Neural cell (in vitro differentiated cells): ENCODE measurements at regions not wholly inside any gene's neighbourhood (a gene's known extent, or its start where the extent isn't known, plus 50 kb on each side); places are given as distances from the start of the nearest gene placed in this dataset.

Experiments used
- H2AFZ ChIP-seq: fragments of 200-600, 300-800 bp; sonication (generic), shearing (Covaris generic); 2 replicates; pipeline ENCODE4 v1.6.0; 2014; ENCODE audit warnings: low read depth, mild to moderate bottlenecking, antibody characterized with exemption, low read length, moderate library complexity
- H3F3A ChIP-seq: fragments of 200-600 bp; shearing (Covaris generic); 2 replicates; pipeline ENCODE4 v1.6.1; 2016; ENCODE audit warnings: mild to moderate bottlenecking, moderate library complexity, mixed read lengths, antibody characterized with exemption, low read length; ENCODE audit not compliant: insufficient read depth, poor library complexity, severe bottlenecking
- H3K27ac ChIP-seq: fragments of 200-600, 300-800 bp; sonication (generic), shearing (Covaris generic); 2 replicates; pipeline ENCODE4 v1.5.1; 2014; ENCODE audit warnings: mild to moderate bottlenecking, low read length, moderate library complexity
- H3K27me3 ChIP-seq: fragments of 300-800, 200-600 bp; sonication (generic), shearing (Covaris generic); 2 replicates; pipeline ENCODE4 v1.6.0; 2014; ENCODE audit warnings: mild to moderate bottlenecking, low read depth, low read length, moderate library complexity; ENCODE audit not compliant: insufficient read depth
- H3K36me3 ChIP-seq: fragments of 300-800, 200-600 bp; sonication (generic), shearing (Covaris generic); 2 replicates; pipeline ENCODE4 v1.5.1; 2014; ENCODE audit warnings: mild to moderate bottlenecking, antibody characterized with exemption, low read length, moderate library complexity; ENCODE audit not compliant: insufficient read depth
- H3K4me2 ChIP-seq: fragments of 300-800, 200-600 bp; sonication (generic), shearing (Covaris generic); 2 replicates; pipeline ENCODE4 v1.6.0; 2014; ENCODE audit warnings: mild to moderate bottlenecking, low read length
- H3K4me3 ChIP-seq: fragments of 300-800, 200-600 bp; sonication (generic), shearing (Covaris generic); 2 replicates; pipeline ENCODE4 v1.5.1; 2014; ENCODE audit warnings: mild to moderate bottlenecking, low read length, moderate library complexity
- H3K79me2 ChIP-seq: fragments of 200-600 bp; shearing (Covaris generic); replicated peaks from 2 replicates; pipeline ENCODE4 v1.6.0; 2014; ENCODE audit warnings: mild to moderate bottlenecking, low read length, moderate library complexity; ENCODE audit not compliant: insufficient read depth
- H3K9ac ChIP-seq: fragments of 300-800, 200-600 bp; sonication (generic), shearing (Covaris generic); 2 replicates; pipeline ENCODE4 v1.6.1; 2016; ENCODE audit warnings: mild to moderate bottlenecking, low read length, mixed read lengths
- H3K9me2 ChIP-seq: fragments of 200-600 bp; shearing (Covaris generic); 2 replicates; pipeline ENCODE4 v1.6.1; 2016; ENCODE audit warnings: mild to moderate bottlenecking, low read length, mixed read lengths; ENCODE audit not compliant: insufficient read depth
- H3K9me3 ChIP-seq: fragments of 200-600, 300-800 bp; sonication (generic), shearing (Covaris generic); 2 replicates; pipeline ENCODE4 v1.6.1; 2016; ENCODE audit warnings: mild to moderate bottlenecking, mixed run types, low read length, moderate library complexity, mixed read lengths
- H4K20me1 ChIP-seq: fragments of 200-600 bp; shearing (Covaris generic); 2 replicates; pipeline ENCODE4 v1.6.1; 2016; ENCODE audit warnings: mild to moderate bottlenecking, mixed run types; ENCODE audit not compliant: insufficient read depth
- CTCF ChIP-seq: fragments of 450-650 bp; IDR thresholded peaks from 2 replicates; pipeline ENCODE4 v1.5.1; 2014; ENCODE audit warnings: antibody characterized with exemption, mild to moderate bottlenecking, moderate library complexity; ENCODE audit not compliant: poor library complexity, severe bottlenecking
- EP300 ChIP-seq: fragments of 450-650 bp; conservative IDR thresholded peaks from 2 replicates; pipeline ENCODE4 v1.6.1; 2014; ENCODE audit warnings: antibody characterized with exemption, mild to moderate bottlenecking, moderate library complexity; ENCODE audit not compliant: poor library complexity, severe bottlenecking
- EZH2 ChIP-seq: fragments of 200-600, 300-800 bp; shearing (Covaris generic), sonication (generic); IDR thresholded peaks from 2 replicates; pipeline ENCODE4 v1.6.1; 2014; ENCODE audit warnings: antibody characterized with exemption, low read length, borderline replicate concordance, mild to moderate bottlenecking; ENCODE audit not compliant: insufficient read depth, poor library complexity, severe bottlenecking
- MXI1 ChIP-seq: fragments of 450-650 bp; conservative IDR thresholded peaks from 2 replicates; pipeline ENCODE4 v1.6.1; 2014; ENCODE audit warnings: antibody characterized with exemption, mild to moderate bottlenecking; ENCODE audit not compliant: poor library complexity, severe bottlenecking
- POLR2AphosphoS5 ChIP-seq: IDR thresholded peaks from 2 replicates; pipeline ENCODE4 v1.6.1; 2012
- RAD21 ChIP-seq: fragments of 450-650 bp; conservative IDR thresholded peaks from 2 replicates; pipeline ENCODE4 v1.6.1; 2014; ENCODE audit warnings: antibody characterized with exemption, mild to moderate bottlenecking, moderate library complexity
- REST ChIP-seq: IDR thresholded peaks from 2 replicates; pipeline ENCODE4 v1.6.1; 2012; ENCODE audit warnings: borderline replicate concordance
- SMC3 ChIP-seq: fragments of 450-650 bp; conservative IDR thresholded peaks from 2 replicates; pipeline ENCODE4 v1.6.1; 2014; ENCODE audit warnings: antibody characterized with exemption, mild to moderate bottlenecking, moderate library complexity; ENCODE audit not compliant: poor library complexity
- TAF1 ChIP-seq: IDR thresholded peaks from 2 replicates; pipeline ENCODE4 v1.6.1; 2012; ENCODE audit warnings: low read depth

GRCh38 chr3:40715551-40715950, 190.8 kb downstream of the ZNF621 start:
- Histone ChIP-seq H3K9me3 (no peaks in the 10 kb centered on the region), H2AFZ (no peak overlapping the region), H3K27ac (no peak overlapping the region), H3F3A (no peaks in the 10 kb centered on the region), H3K9ac (no peak overlapping the region), H3K4me2 (no peak overlapping the region), H3K4me3 (no peak overlapping the region), H3K9me2 (no peaks in the 10 kb centered on the region), H3K36me3 (no peaks in the 10 kb centered on the region), H4K20me1 (no peaks in the 10 kb centered on the region), H3K79me2 (no peaks in the 10 kb centered on the region), H3K27me3 (no peaks in the 10 kb centered on the region)
- TF ChIP-seq POLR2AphosphoS5 (no peak), EZH2 (no peak), REST (no peak), TAF1 (no peak), MXI1 (no peak), SMC3 (no peak), EP300 (no peak), RAD21 (no peak), CTCF (no peak)

GRCh38 chr3:40717471-40717870, 192.7 kb downstream of the ZNF621 start:
- Histone ChIP-seq H3K36me3 (no peaks in the 10 kb centered on the region), H3K9me3 (no peaks in the 10 kb centered on the region), H2AFZ (no peak overlapping the region), H3K79me2 (no peaks in the 10 kb centered on the region), H3K4me3 (no peak overlapping the region), H3K9me2 (no peaks in the 10 kb centered on the region), H3K4me2 (no peak overlapping the region), H4K20me1 (no peaks in the 10 kb centered on the region), H3K9ac (no peak overlapping the region), H3K27me3 (no peaks in the 10 kb centered on the region), H3K27ac (no peak overlapping the region), H3F3A (no peaks in the 10 kb centered on the region)
- TF ChIP-seq REST (no peak), POLR2AphosphoS5 (no peak), TAF1 (no peak), MXI1 (no peak), RAD21 (no peak), EP300 (no peak), EZH2 (no peak)
